Central memory CD8-positive, alpha-beta T cell (primary cell): ENCODE measurements at regions not wholly inside any gene's neighbourhood (a gene's known extent, or its start where the extent isn't known, plus 50 kb on each side); places are given as distances from the start of the nearest gene placed in this dataset.
"Not testable (repeated sequence)": the region's sequence is repeated elsewhere in the genome, so short reads cannot be mapped to it uniquely, and the experiment has no call there.

Experiments used
- ATAC-seq: fragments of 150-1000 bp; cut with Tn5 transposase; replicated peaks from 2 replicates; pipeline ENCODE4 v1.10.0; 2022; ENCODE audit warnings: mild to moderate bottlenecking, moderate FRiP score, moderate number of reproducible peaks; ENCODE audit not compliant: poor library complexity, severe bottlenecking; ENCODE audit errors: extremely low read depth
- DNase-seq, 2 donors: peaks; one replicate each; pipeline ENCODE4 v3.0.0; 2021; ENCODE audit warnings: low spot score in 2 of 2
- H3K27ac Mint-ChIP-seq: one replicate; pipeline ENCODE4 v1.8.0; 2022; ENCODE audit warnings: low read depth, mild to moderate bottlenecking, moderate library complexity, mixed read lengths
- H3K27me3 Mint-ChIP-seq: one replicate; pipeline ENCODE4 v1.8.0; 2022; ENCODE audit warnings: mixed read lengths
- H3K36me3 Mint-ChIP-seq: one replicate; pipeline ENCODE4 v1.8.0; 2022; ENCODE audit warnings: mild to moderate bottlenecking, moderate library complexity, mixed read lengths; ENCODE audit not compliant: insufficient read depth
- H3K4me1 Mint-ChIP-seq: one replicate; pipeline ENCODE4 v1.8.0; 2022; ENCODE audit warnings: mixed read lengths
- H3K4me3 Mint-ChIP-seq: one replicate; pipeline ENCODE4 v1.8.0; 2022; ENCODE audit warnings: mild to moderate bottlenecking, moderate library complexity, mixed read lengths
- H3K9me3 Mint-ChIP-seq: one replicate; pipeline ENCODE4 v1.8.0; 2022; ENCODE audit warnings: mixed read lengths

GRCh38 chr6:10313799-10314162, 101.1 kb downstream of the TFAP2A start:
- Mint-ChIP-seq H3K27me3 (no peaks in the 10 kb centered on the region), H3K36me3 (no peaks in the 10 kb centered on the region), H3K4me3 (no peak overlapping the region), H3K9me3 (peaks cover 1% of the 10 kb centered on the region), H3K27ac (no peak overlapping the region), H3K4me1 (no peaks in the 10 kb centered on the region)
- DNase-seq (no peak), ATAC-seq (no peak)

DNA sequence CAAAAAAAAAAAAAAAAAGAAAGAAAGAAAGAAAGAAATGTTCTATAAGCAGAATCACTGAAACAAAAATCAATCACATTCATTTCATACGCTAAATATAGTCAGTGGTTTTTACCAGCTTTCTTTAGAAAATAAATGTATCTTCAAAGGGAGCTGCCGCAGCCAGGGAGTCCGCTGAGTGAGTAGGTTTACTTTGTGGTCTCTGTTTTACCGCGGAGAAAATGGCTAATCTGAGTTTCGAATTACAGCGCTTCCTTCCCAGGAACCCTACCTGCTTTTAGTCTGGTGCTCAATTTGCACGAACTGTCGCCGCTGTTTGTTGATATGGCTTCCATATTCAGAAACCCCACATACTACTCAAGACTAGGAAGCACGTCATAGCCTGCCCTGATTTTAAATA, 102.4 kb downstream of the TFAP2A start:
- no peaks in the 10 kb centered on the region for H3K9me3 Mint-ChIP-seq
- ATAC-seq, result no peak

DNA sequence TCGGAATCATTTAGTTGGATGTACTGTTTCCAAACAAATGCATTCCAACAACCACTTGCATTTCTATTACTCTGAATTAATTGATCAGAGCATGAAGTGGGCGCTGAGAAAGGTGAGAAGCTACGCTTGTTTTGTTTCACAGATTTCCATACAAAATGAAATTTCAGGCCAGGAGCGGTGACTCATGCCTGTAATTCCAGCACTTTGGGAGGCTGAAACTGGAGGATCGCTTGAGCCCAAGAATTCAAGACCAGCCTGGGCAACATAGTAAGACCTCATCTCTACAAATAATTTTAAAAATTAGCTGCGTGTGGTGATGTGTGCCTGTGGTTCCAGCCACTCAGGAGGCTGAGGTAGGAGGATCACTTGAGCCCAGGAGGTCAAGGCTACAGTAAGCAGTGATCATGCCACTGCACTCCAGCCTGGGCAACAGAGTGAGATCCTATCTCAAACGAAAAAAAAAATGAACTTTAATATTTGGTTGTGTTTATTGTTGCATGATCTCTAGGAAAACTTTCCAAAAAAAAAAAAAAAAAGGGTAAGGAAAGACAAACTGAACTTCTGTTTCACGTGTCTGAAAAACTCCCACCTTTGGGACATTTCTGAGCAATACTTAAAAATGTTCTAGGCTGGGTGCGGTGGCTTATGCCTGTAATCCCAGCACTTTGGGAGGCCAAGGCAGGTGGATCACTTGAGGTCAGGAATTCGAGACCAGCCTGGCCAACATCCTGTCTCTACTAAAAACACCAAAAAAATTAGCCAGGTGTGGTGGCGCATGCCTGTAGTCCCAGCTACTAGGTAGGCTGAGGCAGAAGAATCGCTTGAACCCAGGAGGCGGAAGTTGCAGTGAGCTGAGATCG, 103.1 kb downstream of the TFAP2A start:
- not testable (repeated sequence) for DNase-seq, H3K4me1 Mint-ChIP-seq, H3K9me3 Mint-ChIP-seq, H3K27me3 Mint-ChIP-seq, H3K36me3 Mint-ChIP-seq, H3K4me3 Mint-ChIP-seq, ATAC-seq, H3K27ac Mint-ChIP-seq

More for the DNA sequence above, 102.4 kb downstream of the TFAP2A start:
- H3K27me3 Mint-ChIP-seq, result no peaks in the 10 kb centered on the region
- H3K36me3 Mint-ChIP-seq, result no peaks in the 10 kb centered on the region
- DNase-seq, result no peak
- no peak overlapping the region for H3K4me3 Mint-ChIP-seq
- H3K27ac Mint-ChIP-seq, result no peak overlapping the region
- H3K4me1 Mint-ChIP-seq, result no peaks in the 10 kb centered on the region

DNA sequence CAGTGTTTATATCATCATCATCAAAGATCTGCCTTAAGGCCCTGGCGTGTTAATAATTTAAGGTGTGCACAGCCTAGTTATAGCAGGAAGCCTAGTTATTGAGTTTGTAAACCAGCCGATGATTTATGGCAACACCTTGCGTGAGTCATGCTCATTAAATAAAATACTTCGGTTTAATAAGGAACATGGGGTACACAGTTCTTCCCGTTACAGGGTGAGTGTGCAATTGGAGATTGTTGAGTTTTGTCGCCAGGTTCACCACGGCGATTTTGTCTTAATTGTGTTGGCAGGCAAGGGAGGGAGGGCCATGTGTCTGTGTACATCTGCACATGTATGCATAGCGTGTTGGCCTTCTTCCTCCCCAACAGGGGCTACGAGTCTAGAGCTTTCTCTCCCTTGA, 104.0 kb downstream of the TFAP2A start:
- no peaks in the 10 kb centered on the region for H3K4me1 Mint-ChIP-seq
- H3K36me3 Mint-ChIP-seq, result no peaks in the 10 kb centered on the region
- no peak for ATAC-seq
- H3K27ac Mint-ChIP-seq, result no peak overlapping the region
- no peak overlapping the region for H3K4me3 Mint-ChIP-seq
- H3K27me3 Mint-ChIP-seq, result no peaks in the 10 kb centered on the region
- DNase-seq, result no peak
- H3K9me3 Mint-ChIP-seq, result no peaks in the 10 kb centered on the region

- Mint-ChIP-seq H3K27me3 (no peaks in the 10 kb centered on the region), H3K9me3 (no peaks in the 10 kb centered on the region), H3K4me1 (no peaks in the 10 kb centered on the region), H3K4me3 (no peak overlapping the region), H3K27ac (no peak overlapping the region), H3K36me3 (no peaks in the 10 kb centered on the region)
- DNase-seq, result no peak
- no peak for ATAC-seq
These were observed 104.6 kb downstream of the TFAP2A start for GRCh38 chr6:10310330-10310653.

- H3K36me3 Mint-ChIP-seq, result no peaks in the 10 kb centered on the region
- ATAC-seq (no peak), DNase-seq (no peak)
- no peaks in the 10 kb centered on the region for H3K9me3 Mint-ChIP-seq
- H3K4me3 Mint-ChIP-seq, result no peak overlapping the region
- no peaks in the 10 kb centered on the region for H3K4me1 Mint-ChIP-seq
- no peak overlapping the region for H3K27ac Mint-ChIP-seq
- H3K27me3 Mint-ChIP-seq, result no peaks in the 10 kb centered on the region
These were observed 105.2 kb downstream of the TFAP2A start for GRCh38 chr6:10309457-10310329.

GRCh38 chr6:10307476-10307875, 107.4 kb downstream of the TFAP2A start:
- ATAC-seq (no peak), DNase-seq (no peak)
- Mint-ChIP-seq H3K4me3 (no peak overlapping the region), H3K27me3 (no peaks in the 10 kb centered on the region), H3K36me3 (peaks cover 2% of the 10 kb centered on the region), H3K9me3 (no peaks in the 10 kb centered on the region), H3K4me1 (no peaks in the 10 kb centered on the region), H3K27ac (no peak overlapping the region)

DNA sequence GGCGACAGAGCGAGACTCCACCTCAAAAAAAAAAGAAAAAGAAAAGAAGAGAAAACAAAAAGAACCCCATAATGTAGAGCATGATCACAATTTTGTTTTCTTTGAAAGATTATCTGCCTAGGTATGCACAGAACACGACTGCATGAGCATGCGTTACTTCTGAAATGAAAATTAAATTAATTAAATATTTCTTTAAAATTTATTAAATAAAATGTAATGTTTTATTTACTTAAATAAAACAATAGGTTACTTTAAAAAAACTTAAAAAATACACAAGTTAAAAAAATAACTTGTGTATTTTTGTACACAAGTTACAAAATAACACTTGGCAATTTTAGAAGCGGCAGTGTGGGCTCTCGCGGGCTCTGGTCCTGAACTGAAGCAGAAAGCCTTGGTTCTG, 107.8 kb downstream of the TFAP2A start:
- Mint-ChIP-seq H3K4me1 (no peaks in the 10 kb centered on the region), H3K36me3 (peaks cover 2% of the 10 kb centered on the region), H3K4me3 (no peak overlapping the region), H3K27ac (no peak overlapping the region), H3K9me3 (no peaks in the 10 kb centered on the region), H3K27me3 (no peaks in the 10 kb centered on the region)
- ATAC-seq, result no peak
- no peak for DNase-seq

DNA sequence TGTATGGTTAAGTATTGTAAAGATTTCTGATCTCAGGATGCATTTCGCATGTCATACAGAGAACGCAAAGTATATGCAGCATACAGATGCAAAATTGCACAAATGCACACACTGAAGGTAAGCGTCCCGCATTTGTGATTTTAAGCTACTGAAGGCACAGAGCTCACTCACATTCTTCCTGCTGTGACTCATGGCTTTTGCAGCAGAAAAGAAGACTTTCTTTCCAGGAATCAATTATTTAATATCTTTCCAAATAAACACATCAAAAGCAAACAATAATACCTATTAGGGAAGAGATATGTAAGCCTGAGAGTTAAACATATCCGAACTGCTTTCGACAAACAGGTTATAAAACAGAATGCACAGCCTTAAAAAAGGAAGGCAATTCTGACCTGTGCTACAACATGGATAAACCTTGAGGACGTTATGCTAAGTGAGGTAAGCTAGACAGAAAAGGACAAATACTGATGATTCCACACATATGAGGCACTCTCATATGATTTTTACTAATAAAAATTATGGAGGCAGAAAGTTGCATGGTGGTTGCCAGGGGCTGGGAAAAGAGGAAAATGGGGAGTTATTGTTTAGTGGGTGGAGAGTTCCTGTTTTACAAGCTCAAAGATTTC, 109.0 kb downstream of the TFAP2A start:
- H3K4me1 Mint-ChIP-seq, result no peaks in the 10 kb centered on the region
- no peak for DNase-seq
- H3K4me3 Mint-ChIP-seq, result no peak overlapping the region
- no peak overlapping the region for H3K27ac Mint-ChIP-seq
- peaks cover 2% of the 10 kb centered on the region for H3K36me3 Mint-ChIP-seq
- no peaks in the 10 kb centered on the region for H3K27me3 Mint-ChIP-seq
- H3K9me3 Mint-ChIP-seq, result no peaks in the 10 kb centered on the region
- no peak for ATAC-seq

- no peak overlapping the region for H3K27ac Mint-ChIP-seq
- no peak for DNase-seq
- H3K4me1 Mint-ChIP-seq, result no peaks in the 10 kb centered on the region
- no peak for ATAC-seq
- peaks cover 2% of the 10 kb centered on the region for H3K36me3 Mint-ChIP-seq
- H3K9me3 Mint-ChIP-seq, result peaks cover 3% of the 10 kb centered on the region
- H3K27me3 Mint-ChIP-seq, result no peaks in the 10 kb centered on the region
- H3K4me3 Mint-ChIP-seq, result no peak overlapping the region
These were observed 111.0 kb downstream of the TFAP2A start for GRCh38 chr6:10303608-10304506.

GRCh38 chr6:10302566-10303235, 112.2 kb downstream of the TFAP2A start:
- ATAC-seq, result no peak

DNA sequence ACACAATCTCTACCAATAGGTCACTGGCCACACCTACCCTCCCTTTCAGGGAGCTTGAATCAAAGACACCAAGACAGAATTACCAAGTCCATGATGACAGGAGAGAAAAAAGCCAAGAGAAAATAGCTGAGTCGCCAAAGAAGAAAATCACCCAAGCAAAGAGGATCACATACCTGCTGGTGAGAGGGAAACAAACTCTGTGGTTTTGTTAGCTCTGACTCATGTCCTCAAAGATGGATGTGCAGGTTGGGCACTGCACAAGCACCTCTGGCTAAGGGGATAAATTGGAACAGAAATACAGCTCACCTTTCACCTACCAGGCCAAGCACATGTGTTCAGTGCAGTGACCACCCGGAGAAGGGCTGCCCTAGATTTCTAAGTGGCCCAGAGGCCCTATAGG, 114.8 kb downstream of the TFAP2A start:
- Mint-ChIP-seq H3K27ac (no peak overlapping the region), H3K4me3 (no peak overlapping the region), H3K27me3 (no peaks in the 10 kb centered on the region), H3K9me3 (peaks cover 6% of the 10 kb centered on the region), H3K36me3 (peaks cover 2% of the 10 kb centered on the region), H3K4me1 (no peaks in the 10 kb centered on the region)
- ATAC-seq, result no peak
- DNase-seq, result no peak

More at GRCh38 chr6:10302566-10303235, 112.2 kb downstream of the TFAP2A start:
- H3K9me3 Mint-ChIP-seq, result peaks cover 6% of the 10 kb centered on the region
- H3K4me1 Mint-ChIP-seq, result no peaks in the 10 kb centered on the region
- DNase-seq, result no peak
- peaks cover 2% of the 10 kb centered on the region for H3K36me3 Mint-ChIP-seq
- H3K27ac Mint-ChIP-seq, result no peak overlapping the region
- H3K27me3 Mint-ChIP-seq, result no peaks in the 10 kb centered on the region
- no peak overlapping the region for H3K4me3 Mint-ChIP-seq
